ENCODE measurements at regions not wholly inside any gene's neighbourhood (a gene's known extent, or its start where the extent isn't known, plus 50 kb on each side); places are given as distances from the start of the nearest gene placed in this dataset.
"Not testable (repeated sequence)": the region's sequence is repeated elsewhere in the genome, so short reads cannot be mapped to it uniquely, and the experiment has no call there.

- peaks cover 35% of the 10 kb centered on the region for H3K9me3 Mint-ChIP-seq
- H3K4me3 Mint-ChIP-seq: no peak overlapping the region
- no peaks in the 10 kb centered on the region for H3K27me3 Mint-ChIP-seq (ENCODE audit: insufficient read depth)
- H3K4me1 Mint-ChIP-seq (ENCODE audit: low read depth): no peaks in the 10 kb centered on the region
- no peaks in the 10 kb centered on the region for H3K36me3 Mint-ChIP-seq (ENCODE audit: low read depth)
- no peak for DNase-seq
- TF ChIP-seq, protein P1, sequence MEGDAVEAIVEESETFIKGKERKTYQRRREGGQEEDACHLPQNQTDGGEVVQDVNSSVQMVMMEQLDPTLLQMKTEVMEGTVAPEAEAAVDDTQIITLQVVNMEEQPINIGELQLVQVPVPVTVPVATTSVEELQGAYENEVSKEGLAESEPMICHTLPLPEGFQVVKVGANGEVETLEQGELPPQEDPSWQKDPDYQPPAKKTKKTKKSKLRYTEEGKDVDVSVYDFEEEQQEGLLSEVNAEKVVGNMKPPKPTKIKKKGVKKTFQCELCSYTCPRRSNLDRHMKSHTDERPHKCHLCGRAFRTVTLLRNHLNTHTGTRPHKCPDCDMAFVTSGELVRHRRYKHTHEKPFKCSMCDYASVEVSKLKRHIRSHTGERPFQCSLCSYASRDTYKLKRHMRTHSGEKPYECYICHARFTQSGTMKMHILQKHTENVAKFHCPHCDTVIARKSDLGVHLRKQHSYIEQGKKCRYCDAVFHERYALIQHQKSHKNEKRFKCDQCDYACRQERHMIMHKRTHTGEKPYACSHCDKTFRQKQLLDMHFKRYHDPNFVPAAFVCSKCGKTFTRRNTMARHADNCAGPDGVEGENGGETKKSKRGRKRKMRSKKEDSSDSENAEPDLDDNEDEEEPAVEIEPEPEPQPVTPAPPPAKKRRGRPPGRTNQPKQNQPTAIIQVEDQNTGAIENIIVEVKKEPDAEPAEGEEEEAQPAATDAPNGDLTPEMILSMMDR (IDR thresholded peaks at IDR 0.05): no peak
- H3K27ac Mint-ChIP-seq: no peak overlapping the region
Observed at GRCh38 chr5:30152431-30152830, 1041.1 kb upstream of the CDH6 start.

- no peak overlapping the region for H3K4me3 Mint-ChIP-seq
- H3K9me3 Mint-ChIP-seq: peaks cover 45% of the 10 kb centered on the region
- H3K4me1 Mint-ChIP-seq (ENCODE audit: low read depth): no peaks in the 10 kb centered on the region
- no peak overlapping the region for H3K27ac Mint-ChIP-seq
- no peaks in the 10 kb centered on the region for H3K27me3 Mint-ChIP-seq (ENCODE audit: insufficient read depth)
- TF ChIP-seq, protein P1 (IDR thresholded peaks at IDR 0.05): no peak
- no peak for DNase-seq
- H3K36me3 Mint-ChIP-seq (ENCODE audit: low read depth): no peaks in the 10 kb centered on the region
Observed at GRCh38 chr5:30150231-30150630, 1043.3 kb upstream of the CDH6 start.

DNA sequence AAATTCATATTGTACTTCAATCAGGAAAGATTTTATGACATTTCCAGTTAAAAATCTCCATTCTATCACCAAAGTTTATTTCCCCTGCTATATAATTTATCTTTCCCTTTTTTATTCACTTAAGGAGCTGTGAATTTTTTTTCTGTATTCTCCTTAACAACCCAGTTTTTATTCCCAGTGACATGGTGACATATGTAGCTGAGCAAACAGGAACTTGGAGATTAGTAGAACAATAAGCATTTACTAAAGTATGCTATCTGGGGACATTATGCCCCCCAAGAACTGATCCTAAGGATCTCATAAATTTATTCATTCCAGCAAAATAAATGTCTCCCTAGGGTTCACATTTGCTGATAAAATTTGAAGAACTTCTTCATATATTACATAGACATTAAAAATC is 1044.0 kb upstream of the CDH6 start:
- no peak overlapping the region for H3K27ac Mint-ChIP-seq
- DNase-seq: no peak
- H3K4me1 Mint-ChIP-seq (ENCODE audit: low read depth): no peaks in the 10 kb centered on the region
- H3K9me3 Mint-ChIP-seq: peaks cover 45% of the 10 kb centered on the region
- no peaks in the 10 kb centered on the region for H3K36me3 Mint-ChIP-seq (ENCODE audit: low read depth)
- TF ChIP-seq, protein P1 (IDR thresholded peaks at IDR 0.05): no peak
- H3K4me3 Mint-ChIP-seq: no peak overlapping the region
- H3K27me3 Mint-ChIP-seq (ENCODE audit: insufficient read depth): no peaks in the 10 kb centered on the region

DNA sequence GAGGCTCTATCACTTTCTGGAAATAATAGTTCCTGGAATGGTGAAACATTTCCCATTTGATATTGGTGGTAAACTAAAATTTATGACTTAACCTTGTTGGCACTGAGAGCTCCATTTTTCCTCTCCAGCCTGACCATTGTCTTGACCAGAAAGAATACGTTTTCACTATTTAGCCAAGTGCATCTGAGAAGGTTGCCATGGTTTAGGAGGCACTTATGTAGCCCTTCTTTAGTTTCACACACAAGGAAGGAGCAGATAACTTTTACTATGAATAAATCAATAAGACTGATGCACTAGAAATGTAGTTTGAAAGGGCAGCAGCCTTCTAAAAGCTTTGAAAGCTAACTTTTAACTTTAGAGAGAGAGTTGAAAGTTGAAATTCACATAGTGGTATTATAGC is 1045.5 kb upstream of the CDH6 start:
- TF ChIP-seq, protein P1 (IDR thresholded peaks at IDR 0.05): no peak
- H3K4me1 Mint-ChIP-seq (ENCODE audit: low read depth): no peaks in the 10 kb centered on the region
- H3K27me3 Mint-ChIP-seq (ENCODE audit: insufficient read depth): no peaks in the 10 kb centered on the region
- H3K36me3 Mint-ChIP-seq (ENCODE audit: low read depth): no peaks in the 10 kb centered on the region
- peaks cover 49% of the 10 kb centered on the region for H3K9me3 Mint-ChIP-seq
- no peak for DNase-seq
- H3K4me3 Mint-ChIP-seq: no peak overlapping the region
- no peak overlapping the region for H3K27ac Mint-ChIP-seq

GRCh38 chr5:30144059-30144458 is 1049.4 kb upstream of the CDH6 start:
- H3K36me3 Mint-ChIP-seq (ENCODE audit: low read depth); H3K4me1 Mint-ChIP-seq (ENCODE audit: low read depth); DNase-seq; H3K27me3 Mint-ChIP-seq (ENCODE audit: insufficient read depth); H3K4me3 Mint-ChIP-seq; H3K27ac Mint-ChIP-seq: not testable (repeated sequence)
- H3K9me3 Mint-ChIP-seq: peaks cover 51% of the 10 kb centered on the region

DNA sequence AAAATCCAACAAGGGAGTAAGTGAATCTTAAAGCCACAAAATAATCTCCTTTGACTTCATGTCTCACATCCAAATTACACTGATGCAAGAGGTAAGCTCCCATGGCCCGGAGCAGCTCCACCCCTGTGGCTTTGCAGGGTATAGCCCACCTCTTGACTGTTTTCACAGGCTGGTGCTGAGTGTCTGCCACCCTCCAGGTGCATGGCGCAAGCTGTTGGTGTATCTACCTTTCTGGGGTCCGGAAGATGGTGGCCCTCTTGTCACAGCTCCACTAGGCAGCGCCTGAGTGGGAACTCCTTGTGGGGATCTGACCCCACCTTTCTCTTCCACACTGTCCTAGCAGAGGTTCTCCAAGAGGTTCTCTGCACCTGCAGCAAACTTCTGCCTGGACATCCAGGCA is 1051.1 kb upstream of the CDH6 start:
- Mint-ChIP-seq H3K4me3 (no peak overlapping the region), H3K27ac (no peak overlapping the region), H3K4me1 (ENCODE audit: low read depth) (no peaks in the 10 kb centered on the region), H3K36me3 (ENCODE audit: low read depth) (no peaks in the 10 kb centered on the region), H3K9me3 (peaks cover 48% of the 10 kb centered on the region), H3K27me3 (ENCODE audit: insufficient read depth) (no peaks in the 10 kb centered on the region)
- TF ChIP-seq, protein P1 (IDR thresholded peaks at IDR 0.05): no peak
- no peak for DNase-seq
